ENCODE measurements at regions not wholly inside any gene's neighbourhood (a gene's known extent, or its start where the extent isn't known, plus 50 kb on each side); places are given as distances from the start of the nearest gene placed in this dataset.

- H3K27ac ChIP-seq, result no peak overlapping the region
- DNase-seq (ENCODE audit: low spot score in 2 of 2), result no peak
- H3K9me3 ChIP-seq, result no peaks in the 10 kb centered on the region
- H3K4me1 ChIP-seq, result no peaks in the 10 kb centered on the region
- H3K36me3 ChIP-seq, result no peaks in the 10 kb centered on the region
- no peak overlapping the region for H3K4me3 ChIP-seq
- no peaks in the 10 kb centered on the region for H3K27me3 ChIP-seq
- TF ChIP-seq, protein P1, sequence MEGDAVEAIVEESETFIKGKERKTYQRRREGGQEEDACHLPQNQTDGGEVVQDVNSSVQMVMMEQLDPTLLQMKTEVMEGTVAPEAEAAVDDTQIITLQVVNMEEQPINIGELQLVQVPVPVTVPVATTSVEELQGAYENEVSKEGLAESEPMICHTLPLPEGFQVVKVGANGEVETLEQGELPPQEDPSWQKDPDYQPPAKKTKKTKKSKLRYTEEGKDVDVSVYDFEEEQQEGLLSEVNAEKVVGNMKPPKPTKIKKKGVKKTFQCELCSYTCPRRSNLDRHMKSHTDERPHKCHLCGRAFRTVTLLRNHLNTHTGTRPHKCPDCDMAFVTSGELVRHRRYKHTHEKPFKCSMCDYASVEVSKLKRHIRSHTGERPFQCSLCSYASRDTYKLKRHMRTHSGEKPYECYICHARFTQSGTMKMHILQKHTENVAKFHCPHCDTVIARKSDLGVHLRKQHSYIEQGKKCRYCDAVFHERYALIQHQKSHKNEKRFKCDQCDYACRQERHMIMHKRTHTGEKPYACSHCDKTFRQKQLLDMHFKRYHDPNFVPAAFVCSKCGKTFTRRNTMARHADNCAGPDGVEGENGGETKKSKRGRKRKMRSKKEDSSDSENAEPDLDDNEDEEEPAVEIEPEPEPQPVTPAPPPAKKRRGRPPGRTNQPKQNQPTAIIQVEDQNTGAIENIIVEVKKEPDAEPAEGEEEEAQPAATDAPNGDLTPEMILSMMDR (IDR thresholded peaks at IDR 0.05), result no peak
- no peak for TF ChIP-seq EP300 (IDR thresholded peaks at IDR 0.05)
- no peak for TF ChIP-seq POLR2A (IDR thresholded peaks at IDR 0.05)
Observed at GRCh38 chr6:54026652-54027400, 84.4 kb upstream of the MLIP start.

DNA sequence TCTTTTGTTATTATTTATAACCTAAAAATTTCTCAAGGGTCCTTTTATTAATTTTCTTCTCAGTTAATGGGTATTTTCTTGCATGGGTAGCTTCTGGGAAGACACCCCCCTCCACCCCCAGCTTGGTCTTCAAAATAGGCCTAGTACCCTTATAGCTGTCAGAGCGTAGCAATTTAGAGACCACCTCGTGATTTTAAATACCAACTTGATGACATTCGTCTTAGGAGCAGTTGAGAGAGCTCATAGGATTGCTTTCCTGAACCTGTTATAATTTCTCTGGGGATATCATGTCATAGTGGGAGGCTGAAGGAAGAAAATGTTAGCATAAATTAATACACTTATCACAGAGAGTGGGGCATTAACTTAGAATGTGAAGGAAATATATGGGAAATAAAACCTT, 83.1 kb upstream of the MLIP start:
- Histone ChIP-seq H3K36me3 (no peaks in the 10 kb centered on the region), H3K4me3 (no peak overlapping the region), H3K27ac (no peak overlapping the region), H3K27me3 (no peaks in the 10 kb centered on the region), H3K4me1 (no peaks in the 10 kb centered on the region), H3K9me3 (no peaks in the 10 kb centered on the region)
- no peak for TF ChIP-seq EP300 (IDR thresholded peaks at IDR 0.05)
- TF ChIP-seq POLR2A (IDR thresholded peaks at IDR 0.05), result no peak
- TF ChIP-seq, protein P1 (IDR thresholded peaks at IDR 0.05), result no peak
- 85 to 86% methylated on average over 3 of the region's 3 CpGs for WGBS, 2 donors
- DNase-seq (ENCODE audit: low spot score in 2 of 2), result no peak

GRCh38 chr6:54029187-54029586, 82.1 kb upstream of the MLIP start:
- TF ChIP-seq EP300 (IDR thresholded peaks at IDR 0.05), result no peak
- TF ChIP-seq, protein P1 (IDR thresholded peaks at IDR 0.05), result no peak
- no peak for TF ChIP-seq POLR2A (IDR thresholded peaks at IDR 0.05)
- Histone ChIP-seq H3K27me3 (no peaks in the 10 kb centered on the region), H3K4me3 (no peak overlapping the region), H3K36me3 (no peaks in the 10 kb centered on the region), H3K4me1 (no peaks in the 10 kb centered on the region), H3K27ac (no peak overlapping the region), H3K9me3 (no peaks in the 10 kb centered on the region)
- no peak for DNase-seq (ENCODE audit: low spot score in 2 of 2)
- 89% methylated on average over 3 of the region's 3 CpGs for WGBS, 2 donors

DNA sequence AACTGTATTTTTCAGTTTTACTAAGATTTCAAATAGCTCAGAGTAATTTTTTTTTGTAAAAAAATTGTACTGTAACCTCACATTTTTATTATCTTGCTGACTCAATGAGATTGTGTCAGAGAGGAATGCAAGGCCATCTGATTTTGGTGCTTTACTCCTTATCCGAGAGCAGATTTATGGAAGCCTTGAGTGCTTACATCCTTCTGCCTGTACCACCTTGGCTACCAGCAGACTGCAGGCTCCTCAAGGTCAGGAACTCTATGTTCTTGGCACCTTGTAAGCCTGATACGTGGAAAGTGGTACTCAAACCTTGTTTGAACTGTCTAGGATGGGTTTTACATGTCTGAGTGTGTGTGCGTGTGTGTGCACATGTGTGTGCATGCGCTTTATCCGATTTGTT, 80.1 kb upstream of the MLIP start:
- Histone ChIP-seq H3K27me3 (no peaks in the 10 kb centered on the region), H3K4me1 (no peaks in the 10 kb centered on the region), H3K27ac (no peak overlapping the region), H3K4me3 (no peak overlapping the region), H3K36me3 (no peaks in the 10 kb centered on the region), H3K9me3 (no peaks in the 10 kb centered on the region)
- WGBS, 2 donors, result 91 to 94% methylated on average over 5 of the region's 5 CpGs
- DNase-seq (ENCODE audit: low spot score in 2 of 2), result no peak
- TF ChIP-seq EP300 (IDR thresholded peaks at IDR 0.05) (no peak), POLR2A (IDR thresholded peaks at IDR 0.05) (no peak)
- TF ChIP-seq, protein P1 (IDR thresholded peaks at IDR 0.05), result no peak

GRCh38 chr6:54037277-54037779, 73.9 kb upstream of the MLIP start:
- Histone ChIP-seq H3K4me3 (no peak overlapping the region), H3K4me1 (no peaks in the 10 kb centered on the region), H3K27ac (no peak overlapping the region), H3K36me3 (no peaks in the 10 kb centered on the region), H3K27me3 (no peaks in the 10 kb centered on the region), H3K9me3 (no peaks in the 10 kb centered on the region)
- no peak for DNase-seq (ENCODE audit: low spot score in 2 of 2)
- TF ChIP-seq, protein P1 (IDR thresholded peaks at IDR 0.05), result no peak
- TF ChIP-seq EP300 (IDR thresholded peaks at IDR 0.05) (no peak), POLR2A (IDR thresholded peaks at IDR 0.05) (no peak)

Measured in tibial nerve (tissue), 4 donors.